ENCODE measurements at regions not wholly inside any gene's neighbourhood (a gene's known extent, or its start where the extent isn't known, plus 50 kb on each side); places are given as distances from the start of the nearest gene placed in this dataset.

- H3K4me1 ChIP-seq = no peaks in the 10 kb centered on the region
- FAIRE-seq = no peak
- intact Hi-C loops (cut with DNase I) = no loop called here
- H3K9me3 ChIP-seq = no peaks in the 10 kb centered on the region
- H3K4me3 ChIP-seq = no peak overlapping the region
- no peak for TF ChIP-seq CTCF (IDR thresholded peaks at IDR 0.05)
- 68 to 82% methylated on average over 3 of the region's 3 CpGs for WGBS, 2 donors
- no peak for ATAC-seq
- no peaks in the 10 kb centered on the region for H3K36me3 ChIP-seq
- no peaks in the 10 kb centered on the region for H3K27me3 ChIP-seq
- no peak for DNase-seq
- no peak overlapping the region for H3K27ac ChIP-seq
Observed at GRCh38 chr4:147366164-147366563, 114.7 kb upstream of the EDNRA start.

DNA sequence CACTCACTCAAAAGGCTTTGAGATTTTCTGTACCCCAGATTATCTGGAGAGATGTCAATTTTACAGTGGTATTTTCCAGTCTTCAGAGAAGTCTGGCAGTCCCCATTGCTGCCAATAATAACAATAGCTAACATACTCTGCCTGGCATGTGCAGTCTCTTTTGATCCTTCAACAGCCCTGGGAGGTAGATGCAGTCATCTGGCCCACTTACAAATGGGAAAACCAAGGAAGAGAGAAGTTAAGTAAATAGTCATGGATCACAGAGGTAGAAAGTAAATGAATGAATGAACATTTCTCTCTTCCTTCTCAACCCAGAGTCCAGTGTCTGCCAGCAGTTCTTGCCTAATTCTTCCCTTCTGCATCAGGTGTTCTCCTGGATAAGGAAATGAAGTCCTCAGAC lies 113.0 kb upstream of the EDNRA start:
- intact Hi-C loops (cut with DNase I) = no loop called here
- Histone ChIP-seq H3K9me3 (no peaks in the 10 kb centered on the region), H3K27me3 (no peaks in the 10 kb centered on the region), H3K36me3 (no peaks in the 10 kb centered on the region), H3K27ac (no peak overlapping the region), H3K4me3 (no peak overlapping the region), H3K4me1 (no peaks in the 10 kb centered on the region)
- DNase-seq = no peak
- FAIRE-seq = no peak
- no peak for ATAC-seq
- TF ChIP-seq CTCF (IDR thresholded peaks at IDR 0.05) = no peak

GRCh38 chr4:147368948-147369347 lies 111.9 kb upstream of the EDNRA start:
- Histone ChIP-seq H3K4me1 (no peaks in the 10 kb centered on the region), H3K27ac (no peak overlapping the region), H3K27me3 (no peaks in the 10 kb centered on the region), H3K9me3 (no peaks in the 10 kb centered on the region), H3K4me3 (no peak overlapping the region), H3K36me3 (no peaks in the 10 kb centered on the region)
- intact Hi-C loops (cut with DNase I) = no loop called here
- no peak for FAIRE-seq
- ATAC-seq = no peak
- DNase-seq = no peak
- no peak for TF ChIP-seq CTCF (IDR thresholded peaks at IDR 0.05)

DNA sequence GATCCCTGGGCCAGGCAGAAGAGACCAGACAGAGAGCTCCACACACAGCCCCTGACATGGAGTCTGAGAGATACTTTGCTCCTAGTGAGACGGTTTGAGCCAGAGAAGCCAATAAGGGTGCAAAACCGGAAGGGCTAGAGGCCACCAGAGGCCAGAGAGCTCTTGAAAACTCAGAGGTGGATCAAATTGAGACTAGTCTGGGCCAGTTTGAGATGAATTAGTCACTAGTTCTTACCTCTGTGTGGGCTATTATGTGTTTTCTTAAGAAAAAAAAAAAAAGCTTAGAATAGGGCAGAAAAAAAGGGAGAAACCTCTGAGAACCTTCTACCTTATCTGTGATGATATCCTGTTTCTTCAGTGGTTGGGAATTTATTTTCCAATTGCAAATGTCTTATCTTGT lies 110.4 kb upstream of the EDNRA start:
- H3K4me3 ChIP-seq = no peak overlapping the region
- no peaks in the 10 kb centered on the region for H3K9me3 ChIP-seq
- TF ChIP-seq CTCF (IDR thresholded peaks at IDR 0.05) = no peak
- FAIRE-seq = no peak
- intact Hi-C loops (cut with DNase I) = no loop called here
- no peak for DNase-seq
- no peaks in the 10 kb centered on the region for H3K4me1 ChIP-seq
- no peak for ATAC-seq
- no peaks in the 10 kb centered on the region for H3K27me3 ChIP-seq
- 57 to 68% methylated on average over 2 of the region's 2 CpGs for WGBS, 2 donors
- no peak overlapping the region for H3K27ac ChIP-seq
- H3K36me3 ChIP-seq = no peaks in the 10 kb centered on the region

DNA sequence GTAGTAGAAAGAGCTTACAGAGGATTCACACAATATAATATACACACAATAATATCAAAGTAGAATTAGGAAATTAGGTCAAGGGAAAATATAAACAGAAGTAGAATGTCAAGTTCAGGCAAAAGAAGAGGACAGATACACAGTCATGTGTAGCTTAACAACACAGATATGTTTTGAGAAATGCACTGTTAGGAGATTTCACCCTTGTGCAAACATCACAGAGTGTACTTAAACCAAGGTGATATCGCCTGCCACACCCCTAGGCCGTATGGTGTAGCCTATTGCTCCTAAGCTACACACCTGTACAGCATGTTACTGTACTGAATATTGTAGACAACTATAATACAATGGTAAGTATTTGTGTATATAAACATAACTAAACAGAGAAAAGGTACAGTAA lies 110.0 kb upstream of the EDNRA start:
- H3K4me1 ChIP-seq = no peaks in the 10 kb centered on the region
- no peaks in the 10 kb centered on the region for H3K27me3 ChIP-seq
- DNase-seq (no peak), FAIRE-seq (no peak), ATAC-seq (peak in 2 of 4 donors; percentile 50 to 67)
- no peaks in the 10 kb centered on the region for H3K9me3 ChIP-seq
- no peak overlapping the region for H3K4me3 ChIP-seq
- no peak overlapping the region for H3K27ac ChIP-seq
- 39 to 41% methylated on average over 2 of the region's 2 CpGs for WGBS, 2 donors
- intact Hi-C loops (cut with DNase I) = no loop called here
- TF ChIP-seq CTCF (IDR thresholded peaks at IDR 0.05) = no peak
- no peaks in the 10 kb centered on the region for H3K36me3 ChIP-seq

Data from pancreas (tissue), 10 donors.